ENCODE measurements at regions not wholly inside any gene's neighbourhood (a gene's known extent, or its start where the extent isn't known, plus 50 kb on each side); places are given as distances from the start of the nearest gene placed in this dataset.

- DNase-seq (ENCODE audit: insufficient read length, low spot score): no peak
- no peak for FAIRE-seq
- no peak for TF ChIP-seq CTCF (IDR thresholded peaks at IDR 0.05; ENCODE audit: insufficient read depth, missing control alignments)
Observed at GRCh38 chr5:87099291-87099839, 168.3 kb upstream of the RASA1 start.

DNA sequence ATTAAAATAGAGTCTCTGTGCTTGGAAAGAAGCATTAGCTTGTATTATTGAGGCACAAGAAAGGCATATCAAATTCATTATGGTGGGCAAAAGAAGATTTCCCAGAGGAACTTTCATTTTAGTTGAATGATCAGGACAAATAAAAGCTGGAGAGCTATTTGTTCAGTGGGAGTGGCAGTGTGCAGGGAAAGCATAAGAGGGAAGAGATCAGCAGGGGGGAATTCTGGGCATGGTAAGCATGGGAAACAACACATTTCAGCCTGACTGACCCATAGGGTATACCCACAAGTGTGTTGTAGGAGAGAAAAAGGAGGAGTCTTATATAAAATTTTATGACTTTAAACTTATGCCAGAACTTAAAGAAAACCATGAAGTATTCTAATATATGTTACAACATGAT lies 167.7 kb upstream of the RASA1 start:
- DNase-seq (ENCODE audit: insufficient read length, low spot score) (no peak), FAIRE-seq (no peak)
- no peak for TF ChIP-seq CTCF (IDR thresholded peaks at IDR 0.05; ENCODE audit: insufficient read depth, missing control alignments)

- TF ChIP-seq CTCF (IDR thresholded peaks at IDR 0.05; ENCODE audit: insufficient read depth, missing control alignments): no peak
- FAIRE-seq (no peak), DNase-seq (ENCODE audit: insufficient read length, low spot score) (no peak)
Observed at GRCh38 chr5:87101321-87101720, 166.4 kb upstream of the RASA1 start.

DNA sequence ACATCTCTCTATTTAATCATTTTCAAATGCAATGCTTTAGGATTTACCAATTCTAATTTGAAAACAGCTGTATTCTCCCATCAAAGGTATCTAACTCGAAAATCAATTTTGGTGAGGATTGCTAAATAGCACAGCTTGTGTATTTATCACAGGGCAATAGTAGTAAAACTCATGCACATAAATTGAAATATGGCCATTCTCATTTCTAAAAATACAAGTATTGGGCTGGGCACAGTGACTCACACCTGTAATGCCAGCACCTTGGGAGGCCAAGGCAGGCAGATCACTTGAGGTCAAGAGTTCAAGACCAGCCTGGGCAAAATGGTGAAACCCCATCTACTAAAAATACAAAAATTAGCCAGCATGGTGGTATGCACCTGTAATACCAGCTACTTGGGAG lies 164.8 kb upstream of the RASA1 start:
- no peak for FAIRE-seq
- TF ChIP-seq CTCF (IDR thresholded peaks at IDR 0.05; ENCODE audit: insufficient read depth, missing control alignments): no peak
- DNase-seq (ENCODE audit: insufficient read length, low spot score): no peak

DNA sequence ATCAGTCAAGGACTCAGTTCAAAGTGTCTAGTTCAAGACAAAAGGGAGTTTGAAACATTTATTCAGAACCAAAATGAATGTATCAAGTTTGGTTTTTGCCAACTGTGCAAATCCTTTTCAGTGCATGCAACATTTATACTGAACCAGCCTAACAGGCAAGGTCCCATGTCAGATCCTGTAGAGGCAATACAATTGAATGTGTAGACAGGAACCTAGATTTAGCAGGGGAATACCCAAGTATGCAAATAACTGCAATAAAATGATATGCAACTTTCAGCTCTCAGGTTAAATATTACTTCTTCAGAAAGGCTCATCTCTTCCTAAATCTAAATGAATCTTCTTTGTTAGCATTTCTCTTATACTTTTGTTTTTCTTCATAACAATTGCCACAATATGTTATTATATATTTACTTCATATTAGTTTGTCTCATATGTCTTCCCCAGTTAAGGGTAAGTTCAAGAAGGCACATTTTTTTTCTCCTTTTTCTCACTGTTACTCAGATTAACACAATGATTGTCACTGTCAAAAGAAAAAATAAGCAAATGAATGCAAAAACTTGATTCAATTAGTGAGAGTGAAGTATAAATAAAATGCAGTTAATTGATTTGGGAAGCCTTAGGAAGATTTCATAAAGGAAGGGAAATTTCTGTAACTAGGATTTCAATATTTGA lies 163.9 kb upstream of the RASA1 start:
- DNase-seq (ENCODE audit: insufficient read length, low spot score) (no peak), FAIRE-seq (no peak)
- no peak for TF ChIP-seq CTCF (IDR thresholded peaks at IDR 0.05; ENCODE audit: insufficient read depth, missing control alignments)

GRCh38 chr5:87105577-87105976 lies 162.1 kb upstream of the RASA1 start:
- no peak for TF ChIP-seq CTCF (IDR thresholded peaks at IDR 0.05; ENCODE audit: insufficient read depth, missing control alignments)
- no peak for DNase-seq (ENCODE audit: insufficient read length, low spot score)
- FAIRE-seq: no peak

GRCh38 chr5:87109746-87110145 lies 157.9 kb upstream of the RASA1 start:
- FAIRE-seq: no peak
- no peak for TF ChIP-seq CTCF (IDR thresholded peaks at IDR 0.05; ENCODE audit: insufficient read depth, missing control alignments)
- no peak for DNase-seq (ENCODE audit: insufficient read length, low spot score)
